EH (cell line): ENCODE measurements at regions not wholly inside any gene's neighbourhood (a gene's known extent, or its start where the extent isn't known, plus 50 kb on each side); places are given as distances from the start of the nearest gene placed in this dataset.
"Not testable (repeated sequence)": the region's sequence is repeated elsewhere in the genome, so short reads cannot be mapped to it uniquely, and the experiment has no call there.

ENCODE experiments used
- DNase-seq: peaks from one replicate; pipeline ENCODE4 v3.0.0-alpha.2; 2015; ENCODE audit warnings: low read depth

DNA sequence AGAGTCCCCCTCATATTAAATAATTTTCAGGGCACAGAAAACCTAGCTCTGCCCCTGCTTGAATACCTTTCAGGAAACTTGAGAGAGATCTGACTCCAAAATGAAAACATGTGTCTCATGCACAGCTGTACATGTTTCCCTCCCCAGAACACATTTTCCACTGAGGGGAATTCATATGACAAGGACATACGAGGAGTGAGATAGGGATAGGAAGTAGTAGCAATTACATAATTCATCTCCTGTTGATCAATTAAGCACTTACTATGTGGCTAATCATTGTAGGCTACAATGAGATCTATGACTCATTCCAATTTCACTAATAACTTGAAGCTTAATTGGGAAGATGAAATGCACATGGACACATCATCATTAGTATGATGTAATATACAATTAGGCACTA, 302.1 kb downstream of the PCDH11X start:
- not testable (repeated sequence) for DNase-seq

DNA sequence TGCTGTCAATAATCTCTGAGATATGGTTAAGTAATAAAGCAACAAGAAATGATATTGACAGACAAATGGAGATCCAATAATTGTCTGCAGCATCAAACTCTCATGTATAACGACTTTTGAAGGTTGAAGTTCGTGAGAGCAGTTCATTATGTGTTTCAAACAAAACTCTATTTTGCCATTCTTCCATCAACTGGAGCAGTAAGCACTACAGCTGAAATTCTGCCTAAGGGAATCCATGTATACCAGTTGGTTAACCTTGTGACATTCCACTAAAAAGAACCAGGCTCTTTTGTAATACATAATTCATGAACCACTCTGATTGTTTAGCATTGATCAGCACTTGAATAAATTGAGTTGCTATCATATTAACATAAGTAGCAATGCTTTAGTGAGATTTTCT, 311.6 kb downstream of the PCDH11X start:
- not testable (repeated sequence) for DNase-seq

DNA sequence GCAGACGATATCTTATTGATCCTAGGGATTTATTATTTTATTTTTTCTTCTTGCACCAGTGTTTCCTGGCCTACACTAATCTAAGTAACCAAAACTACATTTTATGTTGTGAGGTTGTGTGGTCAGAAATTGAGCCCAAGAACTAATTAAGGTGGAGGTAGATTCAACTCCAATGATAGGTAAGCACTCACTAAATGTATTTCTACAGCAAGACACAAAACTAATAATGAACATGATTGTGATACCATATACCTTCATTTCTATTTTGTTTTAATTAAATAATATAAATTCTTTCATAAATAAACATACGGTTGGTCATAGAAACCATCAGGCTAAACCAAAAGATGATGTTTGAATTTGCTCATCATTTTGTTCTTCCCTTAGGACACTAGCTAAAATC, 319.0 kb downstream of the PCDH11X start:
- DNase-seq: not testable (repeated sequence)

DNA sequence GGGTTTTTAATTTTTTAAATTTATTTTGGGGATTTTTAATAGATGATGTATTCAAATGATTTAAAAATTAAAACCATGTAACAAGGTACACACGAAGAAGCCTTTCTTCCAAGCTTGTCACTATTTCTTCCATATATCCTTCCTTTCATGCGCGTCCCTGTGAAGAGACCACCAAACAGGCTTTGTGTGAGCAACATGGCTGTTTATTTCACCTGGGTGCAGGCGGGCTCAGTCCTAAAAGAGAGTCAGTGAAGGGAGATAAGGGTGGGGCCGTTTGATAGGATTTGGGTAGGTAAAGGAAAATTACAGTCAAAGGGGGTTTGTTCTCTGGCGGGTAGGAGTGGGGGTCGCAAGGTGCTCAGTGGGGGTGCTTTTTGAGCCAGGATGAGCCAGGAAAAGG, 320.9 kb downstream of the PCDH11X start:
- DNase-seq: not testable (repeated sequence)

DNA sequence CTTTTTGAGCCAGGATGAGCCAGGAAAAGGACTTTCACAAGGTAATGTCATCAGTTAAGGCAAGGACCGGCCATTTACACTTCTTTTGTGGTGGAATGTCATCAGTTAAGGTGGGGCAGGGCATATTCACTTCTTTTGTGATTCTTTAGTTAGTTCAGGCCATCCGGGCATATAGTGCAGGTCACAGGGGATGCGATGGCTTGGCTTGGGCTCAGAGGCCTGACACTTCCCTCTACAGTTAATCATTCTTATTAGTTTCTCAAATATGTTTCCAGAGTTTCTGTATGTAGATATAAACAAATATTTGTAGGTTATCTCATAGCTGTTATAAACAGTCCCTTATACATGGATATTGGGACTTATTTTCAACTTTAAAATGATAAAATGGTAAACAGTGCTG, 326.5 kb downstream of the PCDH11X start:
- DNase-seq: not testable (repeated sequence)

DNA sequence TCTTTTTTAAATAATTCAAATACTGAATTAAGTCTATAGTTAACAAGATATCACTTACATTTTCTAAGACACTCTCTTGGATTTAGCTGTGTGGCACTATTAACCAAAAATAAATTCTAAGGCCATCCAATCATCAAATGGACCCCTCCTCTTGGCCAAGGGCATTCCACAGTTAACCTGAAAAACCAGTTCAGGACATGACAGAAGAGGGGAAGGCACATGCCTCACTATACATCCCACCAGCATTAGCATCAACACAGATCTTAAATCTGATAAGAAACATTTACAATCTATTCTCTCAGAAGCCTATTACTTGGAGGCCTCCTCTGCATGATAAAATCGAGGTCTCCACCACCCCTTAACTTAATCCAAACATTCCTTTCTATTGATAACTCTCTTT, 327.5 kb downstream of the PCDH11X start:
- not testable (repeated sequence) for DNase-seq

DNA sequence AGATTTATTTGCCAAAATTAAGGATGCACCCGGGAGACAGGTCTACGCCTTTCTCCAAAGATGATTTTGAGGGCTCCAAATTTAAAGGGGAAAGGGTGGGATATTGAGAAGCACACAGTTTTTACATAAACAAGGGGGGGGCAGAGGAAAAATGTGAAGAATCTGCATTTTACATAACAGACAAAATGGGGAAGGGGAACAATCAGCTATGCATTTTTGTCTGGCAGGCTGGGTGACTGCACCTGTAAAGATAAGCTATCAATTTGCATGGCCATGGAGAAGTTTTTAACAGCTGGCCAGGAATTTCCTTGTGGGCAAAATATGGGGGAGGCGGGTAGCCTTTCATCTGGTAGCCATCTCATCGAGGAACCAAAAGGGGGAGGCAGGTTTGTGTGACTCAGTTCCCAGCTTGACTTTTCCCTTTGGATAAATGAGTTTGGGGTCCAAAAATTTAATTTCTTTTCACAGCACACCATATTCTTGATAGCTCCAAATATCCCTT, 331.3 kb downstream of the PCDH11X start:
- DNase-seq: not testable (repeated sequence)

DNA sequence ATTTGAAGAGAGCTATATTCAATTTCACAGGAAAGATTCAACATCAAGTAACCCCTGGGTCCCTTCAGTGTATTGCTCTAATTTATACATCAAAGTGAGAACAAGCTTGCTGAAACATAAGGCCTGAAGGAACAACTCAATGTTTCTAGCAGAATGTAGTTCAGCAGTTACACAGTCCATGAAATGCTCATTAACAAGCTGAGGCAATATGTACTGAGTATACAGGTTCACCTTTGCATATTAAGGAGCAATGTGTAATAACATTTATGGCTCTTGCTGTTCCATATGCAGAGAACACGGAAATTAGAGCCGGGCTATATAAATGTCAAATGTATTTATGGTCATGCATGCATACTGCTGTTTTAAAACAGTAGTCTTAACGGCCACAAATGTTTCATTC, 338.5 kb downstream of the PCDH11X start:
- DNase-seq: not testable (repeated sequence)

DNA sequence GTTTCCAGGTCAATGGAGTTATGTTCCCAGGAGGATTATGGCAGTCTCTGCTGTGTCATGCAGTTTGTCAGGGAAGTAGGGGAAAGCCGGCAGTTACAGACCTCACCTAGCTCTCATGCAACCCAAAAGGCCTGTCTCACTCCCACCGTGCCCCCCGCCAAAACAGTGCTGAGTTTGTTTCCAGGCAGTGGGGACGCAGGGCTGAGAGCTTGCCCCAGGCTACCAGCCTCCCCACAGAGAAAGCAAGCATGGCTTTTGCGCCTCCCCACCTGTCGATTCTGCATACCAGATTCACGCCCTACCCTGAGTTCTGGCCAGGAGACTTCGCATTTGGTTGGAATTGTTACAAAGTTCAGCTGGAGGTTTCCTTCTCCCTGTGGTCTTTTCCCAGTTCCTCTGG, 383.9 kb downstream of the PCDH11X start:
- not testable (repeated sequence) for DNase-seq

DNA sequence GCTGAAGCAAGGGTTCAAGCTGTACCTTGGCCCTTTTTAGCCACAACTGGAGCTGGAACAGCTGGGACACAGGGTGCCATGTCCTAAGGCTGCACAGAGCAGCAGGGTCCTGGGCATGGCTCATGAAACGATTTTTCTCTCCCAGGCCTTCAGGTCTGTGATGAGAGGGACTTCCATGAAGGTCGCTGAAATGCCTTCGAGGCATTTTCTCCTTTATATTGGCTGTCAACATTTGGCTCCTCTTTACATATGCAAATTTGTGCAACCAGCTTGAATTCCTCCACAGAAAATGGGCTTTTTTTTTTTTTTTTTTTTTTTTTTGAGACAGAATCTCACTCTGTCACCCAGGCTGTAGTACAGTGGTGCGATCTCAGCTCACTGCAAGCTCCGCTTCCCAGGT, 430.8 kb downstream of the PCDH11X start:
- no peak for DNase-seq

DNA sequence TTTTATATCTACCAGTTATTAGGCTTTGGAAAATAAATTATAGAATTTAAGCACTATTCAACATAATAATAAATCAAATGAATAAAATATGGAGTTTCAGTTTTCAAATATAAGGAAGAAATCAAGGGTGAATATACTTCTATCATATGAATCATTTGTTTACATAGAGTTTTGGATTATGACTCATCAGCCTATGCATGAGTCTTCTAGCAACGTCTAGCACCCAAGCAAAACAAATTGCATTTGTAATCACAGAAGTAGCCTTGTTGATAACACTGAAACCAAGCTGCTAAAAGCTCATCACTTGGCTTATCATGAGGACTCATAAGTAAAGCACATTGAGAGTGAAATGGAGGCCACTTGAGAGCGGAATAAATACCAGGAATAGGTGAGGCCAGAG, 434.6 kb downstream of the PCDH11X start:
- DNase-seq: no peak

DNA sequence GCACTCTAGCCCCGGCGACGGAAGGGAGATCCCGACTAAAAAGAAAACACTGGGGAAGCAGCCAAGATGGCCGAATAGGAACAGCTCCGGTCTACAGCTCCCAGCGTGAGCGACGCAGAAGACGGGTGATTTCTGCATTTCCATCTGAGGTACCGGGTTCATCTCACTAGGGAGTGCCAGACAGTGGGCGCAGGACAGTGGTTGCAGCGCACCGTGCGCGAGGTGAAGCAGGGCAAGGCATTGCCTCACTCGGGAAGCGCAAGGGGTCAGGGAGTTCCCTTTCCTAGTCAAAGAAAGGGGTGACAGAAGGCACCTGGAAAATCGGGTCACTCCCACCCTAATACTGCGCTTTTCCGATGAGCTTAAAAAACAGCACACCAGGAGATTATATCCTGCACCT, 435.8 kb downstream of the PCDH11X start:
- DNase-seq: not testable (repeated sequence)

DNA sequence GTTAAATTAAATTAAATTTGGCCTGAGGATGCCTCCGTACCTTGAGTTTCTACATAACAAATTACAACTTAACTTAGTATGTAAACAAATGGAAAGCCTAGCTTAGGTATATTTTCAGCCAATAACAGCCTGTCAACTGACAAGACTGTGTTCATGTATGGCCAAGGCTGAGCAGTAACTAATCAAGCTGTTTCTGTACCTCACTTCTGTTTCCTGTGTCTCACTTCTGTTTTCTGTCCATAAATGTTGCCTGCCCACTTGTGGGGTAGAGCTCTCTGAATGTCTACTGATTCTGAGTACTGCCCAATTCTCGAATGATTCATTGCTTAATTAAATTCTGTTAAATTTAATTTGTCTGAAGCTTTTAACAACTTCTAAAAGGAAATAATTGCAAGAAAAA, 445.2 kb downstream of the PCDH11X start:
- no peak for DNase-seq

DNA sequence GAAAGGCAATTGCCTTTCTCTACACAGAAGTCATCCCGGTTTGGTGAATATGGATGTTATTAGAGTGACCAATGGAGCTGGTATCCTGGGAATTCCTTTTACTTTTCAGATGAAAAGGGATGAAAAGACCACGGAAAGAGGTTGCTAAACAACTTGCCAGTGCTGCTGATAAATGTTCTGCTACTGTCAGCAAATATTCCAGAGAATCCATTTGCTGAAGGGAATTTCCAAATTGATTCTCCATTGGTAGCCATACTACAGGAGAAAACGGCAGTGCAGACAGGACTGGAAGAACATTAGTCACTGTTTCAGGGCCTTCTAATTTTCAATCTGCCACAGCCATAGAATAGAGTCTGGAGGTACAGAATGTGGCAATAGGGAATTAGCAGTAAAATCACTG, 451.5 kb downstream of the PCDH11X start:
- no peak for DNase-seq

DNA sequence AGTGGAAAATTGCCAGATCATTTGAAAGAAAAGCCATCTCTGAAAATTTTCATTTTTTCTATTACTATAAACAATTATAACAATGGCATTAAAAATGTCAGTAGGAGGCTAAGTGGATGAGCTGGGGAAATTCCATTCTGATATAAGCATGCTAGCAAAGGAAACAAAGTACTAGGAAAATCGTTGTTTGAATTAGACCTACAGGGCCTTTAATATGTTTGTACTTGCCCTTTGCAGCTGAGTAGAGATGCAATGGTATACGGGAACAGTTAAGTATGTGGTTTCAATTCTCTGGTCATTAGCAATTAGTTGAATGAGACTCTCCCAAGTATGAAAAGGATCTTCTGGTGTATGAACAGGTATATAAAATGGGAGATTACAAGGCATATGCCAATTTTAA, 452.2 kb downstream of the PCDH11X start:
- no peak for DNase-seq

DNA sequence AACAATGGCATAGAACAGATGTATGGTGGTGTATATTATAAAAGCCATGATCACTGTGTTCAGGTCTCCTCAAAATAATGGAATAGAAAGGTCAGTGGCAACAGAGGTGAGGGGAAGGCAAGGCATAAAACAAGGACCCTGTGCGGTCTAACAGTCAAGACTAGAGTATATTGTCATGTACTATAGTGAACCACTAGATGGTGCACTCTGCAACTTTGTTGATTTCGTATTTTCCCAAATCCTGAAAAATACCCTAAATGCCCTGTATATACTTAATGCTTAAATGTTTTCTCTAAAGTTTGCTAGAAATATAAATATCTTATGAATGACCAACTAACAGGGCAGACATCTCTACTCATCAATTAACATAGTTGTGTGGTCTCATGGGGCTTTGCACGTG, 453.0 kb downstream of the PCDH11X start:
- DNase-seq: no peak

DNA sequence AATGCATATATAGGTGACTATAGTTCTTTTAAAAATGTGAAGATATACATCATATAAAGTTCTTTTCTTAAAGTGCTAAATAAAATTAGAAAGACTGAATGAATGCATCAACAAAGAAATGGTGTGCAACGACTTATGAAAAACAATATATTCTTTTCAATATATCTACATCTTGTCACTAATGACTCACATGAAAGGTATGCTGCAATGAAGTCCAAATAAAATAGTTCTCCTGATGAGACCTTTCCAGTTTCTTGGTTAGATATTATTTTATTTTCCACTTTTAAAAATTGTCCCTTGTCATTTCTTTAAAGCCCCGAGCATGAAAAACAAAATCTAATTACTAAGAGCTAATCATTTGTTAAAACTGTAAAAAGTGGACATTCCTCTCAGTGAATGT, 462.1 kb downstream of the PCDH11X start:
- DNase-seq: no peak

DNA sequence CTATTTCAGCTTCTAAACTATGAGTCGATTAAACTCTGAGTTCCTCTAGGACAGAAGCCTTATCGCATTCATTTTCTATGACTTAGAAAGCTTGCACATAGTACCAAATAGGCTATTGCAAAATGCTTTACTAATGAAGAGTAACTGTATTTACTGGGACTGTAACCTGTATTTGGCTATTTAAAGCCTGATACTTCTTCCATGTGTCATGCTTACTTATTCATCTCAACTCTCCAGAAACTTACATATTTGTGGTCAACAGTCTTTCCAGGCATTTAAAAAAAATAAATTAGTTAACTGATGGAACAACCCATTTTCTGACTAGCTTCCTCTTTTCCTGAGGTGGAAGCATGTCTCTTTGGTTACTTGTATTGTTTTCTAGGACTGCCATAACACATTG, 467.9 kb downstream of the PCDH11X start:
- DNase-seq: peak; percentile 0

DNA sequence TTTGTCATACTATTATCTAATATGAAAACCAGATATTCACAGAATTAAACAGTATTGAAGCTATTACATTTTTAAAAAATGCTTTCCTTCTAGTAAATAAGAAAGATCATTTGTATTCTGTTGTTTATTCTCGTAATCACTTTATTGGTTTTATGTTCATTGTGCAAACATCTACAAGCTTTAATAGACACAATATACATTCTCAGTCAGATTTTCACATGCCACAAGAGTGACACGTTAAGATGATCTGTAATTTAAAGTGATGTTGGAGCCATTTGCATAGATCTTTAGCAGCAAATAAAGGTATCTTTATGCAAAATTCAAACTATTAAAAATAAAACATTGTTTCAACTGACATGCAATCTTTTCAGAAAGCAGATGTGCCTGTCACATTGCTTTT, 469.9 kb downstream of the PCDH11X start:
- DNase-seq: no peak

DNA sequence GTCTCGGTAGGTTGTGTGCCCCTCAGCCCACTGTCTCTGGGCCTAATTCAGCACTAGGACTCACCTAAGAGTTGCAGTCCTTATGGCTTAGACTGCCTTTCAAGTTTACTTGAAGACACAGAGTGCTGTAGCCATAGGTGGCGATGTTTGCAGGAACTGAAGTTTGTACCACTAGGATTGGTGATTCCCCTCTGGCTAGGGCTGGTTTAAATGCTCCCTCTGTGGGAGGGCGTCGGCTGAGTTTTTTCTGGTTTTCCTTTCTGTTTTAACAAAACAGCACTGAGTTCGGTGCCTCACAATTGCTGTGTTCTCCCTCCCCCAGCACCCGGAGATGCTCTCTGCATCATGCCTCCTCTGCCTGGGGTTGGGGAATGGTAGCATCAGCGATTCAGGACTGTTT, 480.9 kb downstream of the PCDH11X start:
- DNase-seq: no peak

DNA sequence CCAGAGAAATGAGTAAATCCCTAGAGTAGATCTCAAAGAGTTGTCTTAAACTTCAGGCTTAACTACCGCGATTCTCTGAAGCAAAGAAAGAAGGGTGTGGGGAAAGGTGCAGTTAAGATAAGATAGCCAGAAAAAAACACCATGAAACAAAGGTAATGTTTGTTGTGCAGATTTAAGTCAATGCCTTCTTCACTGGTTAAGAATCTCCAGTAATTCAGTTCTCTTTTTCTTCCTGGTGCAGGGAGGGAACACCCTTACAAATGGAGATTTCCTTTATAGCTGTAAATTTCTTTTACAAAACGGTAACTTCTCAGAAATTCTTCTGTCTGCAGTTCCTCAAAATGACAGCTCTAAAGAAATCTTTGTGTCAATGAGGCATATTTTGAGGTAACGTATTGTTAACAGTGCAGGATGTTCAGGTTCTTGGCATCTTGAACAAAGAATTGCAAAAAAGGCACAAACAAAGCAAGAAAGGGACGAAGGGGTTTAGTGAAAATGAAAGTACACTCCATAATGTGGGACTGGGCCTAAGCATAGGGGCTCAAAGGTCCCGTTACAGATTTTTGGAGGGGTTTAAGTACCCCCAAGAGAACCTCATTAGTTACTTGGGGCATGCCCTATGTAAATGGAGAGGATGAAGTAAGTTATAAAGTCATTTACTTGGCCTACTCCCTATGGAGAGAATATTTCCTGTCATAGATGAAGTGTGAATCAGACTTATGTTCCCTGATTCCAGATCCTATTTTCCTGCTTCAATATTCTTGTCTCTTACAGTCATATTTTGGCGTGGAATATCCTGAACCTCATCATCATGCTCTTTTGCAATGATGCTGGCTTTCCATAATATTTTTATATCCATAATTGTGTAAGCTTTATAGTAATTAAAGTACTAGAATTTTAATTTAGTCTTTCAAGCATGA, 492.0 kb downstream of the PCDH11X start:
- no peak for DNase-seq

DNA sequence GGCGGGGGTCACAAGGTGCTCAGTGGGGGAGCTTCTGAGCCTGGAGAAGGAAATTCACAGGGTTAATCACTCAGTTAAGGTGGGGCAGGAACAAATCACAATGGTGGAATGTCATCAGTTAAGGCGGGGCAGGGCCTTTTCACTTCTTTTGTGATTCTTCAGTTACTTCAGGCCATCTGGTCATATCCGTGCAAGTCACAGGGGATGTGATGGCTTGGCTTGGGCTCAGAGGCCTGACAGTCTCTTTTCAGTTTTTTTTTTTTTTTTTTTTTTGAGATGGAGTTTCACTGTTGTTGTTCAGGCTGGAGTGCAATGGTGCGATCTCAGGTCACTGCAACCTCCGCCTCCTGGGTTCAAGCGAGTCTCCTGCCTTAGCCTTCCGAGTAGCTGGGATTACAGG, 499.4 kb downstream of the PCDH11X start:
- DNase-seq: not testable (repeated sequence)

DNA sequence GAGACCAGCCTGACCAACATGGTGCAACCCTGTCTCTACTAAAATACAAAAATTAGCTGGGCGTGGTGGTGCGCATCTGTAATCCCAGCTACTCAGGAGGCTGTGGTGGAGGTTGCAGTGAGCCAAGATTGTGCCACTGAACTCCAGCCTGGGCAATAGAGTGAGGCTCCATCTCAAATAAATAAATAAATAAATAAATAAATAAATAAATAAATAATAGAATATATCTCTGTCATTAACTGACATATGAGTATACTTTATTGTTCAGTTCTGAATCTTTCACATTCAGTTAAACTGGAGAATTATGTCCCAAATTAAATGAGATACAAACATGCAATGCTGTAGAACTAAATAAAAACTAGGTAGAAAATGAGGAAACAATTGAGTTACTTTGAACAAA, 501.2 kb downstream of the PCDH11X start:
- not testable (repeated sequence) for DNase-seq

DNA sequence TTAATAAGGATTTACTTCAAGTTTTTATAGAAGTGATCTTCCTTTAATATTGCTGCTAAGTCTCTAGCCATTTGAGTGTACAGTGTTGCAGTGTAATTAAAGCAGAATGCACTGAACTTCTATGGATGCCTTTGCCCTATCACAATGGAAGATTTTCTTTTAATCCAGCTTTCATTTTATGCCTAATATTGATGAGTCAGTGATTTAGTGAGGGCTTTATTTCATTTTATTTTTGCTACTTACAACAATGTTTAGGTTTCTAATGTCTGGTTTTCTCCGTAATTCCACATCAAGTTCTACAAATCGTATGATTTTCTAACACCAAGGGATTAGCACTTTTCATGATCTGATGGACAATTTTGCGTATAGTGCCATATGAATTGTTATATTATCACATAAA, 504.1 kb downstream of the PCDH11X start:
- DNase-seq: no peak
